B cell (primary cell): ENCODE measurements at regions not wholly inside any gene's neighbourhood (a gene's known extent, or its start where the extent isn't known, plus 50 kb on each side); places are given as distances from the start of the nearest gene placed in this dataset.

Experiments
- CTCF ChIP-seq: fragments of 200-600 bp; IDR thresholded peaks from one replicate; pipeline ENCODE4 v1.8.0; 2022; ENCODE audit warnings: antibody characterized with exemption, mild to moderate bottlenecking
- EZH2 ChIP-seq: IDR thresholded peaks from 2 replicates; pipeline ENCODE4 v1.6.1; 2012; ENCODE audit warnings: borderline replicate concordance, low read depth, mild to moderate bottlenecking, moderate library complexity, low read length; ENCODE audit not compliant: insufficient read depth, poor library complexity, severe bottlenecking

- no peak for TF ChIP-seq CTCF
- no peak for TF ChIP-seq EZH2
These were observed 193.6 kb downstream of the SREK1 start for GRCh38 chr5:66337626-66338226.
